Neuronal stem cell (in vitro differentiated cells): ENCODE measurements at regions not wholly inside any gene's neighbourhood (a gene's known extent, or its start where the extent isn't known, plus 50 kb on each side); places are given as distances from the start of the nearest gene placed in this dataset.

ENCODE experiments used
- DNase-seq: peaks from one replicate; pipeline ENCODE4 v3.0.0-alpha.2; 2013; ENCODE audit warnings: low spot score
- H2AFZ ChIP-seq: one replicate; pipeline ENCODE4 v1.6.1; 2013; ENCODE audit warnings: mild to moderate bottlenecking, low read length, inconsistent platforms
- H2AK5ac ChIP-seq: 2 replicates; pipeline ENCODE4 v1.6.1; 2013; ENCODE audit warnings: low read depth, mild to moderate bottlenecking, inconsistent platforms, low read length, moderate library complexity, mixed read lengths
- H2BK120ac ChIP-seq: 2 replicates; pipeline ENCODE4 v1.6.1; 2013; ENCODE audit warnings: low read depth, mild to moderate bottlenecking, inconsistent platforms, low read length, moderate library complexity, mixed read lengths
- H2BK12ac ChIP-seq: one replicate; pipeline ENCODE4 v1.6.1; 2013; ENCODE audit warnings: low read length, inconsistent platforms
- H2BK15ac ChIP-seq: 2 replicates; pipeline ENCODE4 v1.6.1; 2013; ENCODE audit warnings: mild to moderate bottlenecking, low read length, inconsistent platforms, mixed read lengths
- H2BK5ac ChIP-seq: one replicate; pipeline ENCODE4 v1.6.1; 2013; ENCODE audit warnings: inconsistent platforms, mild to moderate bottlenecking, low read length, moderate library complexity
- H3K14ac ChIP-seq: one replicate; pipeline ENCODE4 v1.6.1; 2013; ENCODE audit warnings: low read length, inconsistent platforms
- H3K18ac ChIP-seq: 2 replicates; pipeline ENCODE4 v1.6.1; 2013; ENCODE audit warnings: low read length, inconsistent platforms
- H3K23ac ChIP-seq: 2 replicates; pipeline ENCODE4 v1.6.1; 2013; ENCODE audit warnings: low read depth, mild to moderate bottlenecking, mixed read lengths, low read length, inconsistent platforms; ENCODE audit not compliant: poor library complexity
- H3K27ac ChIP-seq: replicated peaks from 3 replicates; pipeline ENCODE4 v1.5.1; 2013; ENCODE audit warnings: low read length, inconsistent platforms
- H3K27me3 ChIP-seq, 3 experiments: 2 replicates each; pipeline ENCODE4 v1.6.1; 2013; ENCODE audit warnings: low read length in 3 of 3, mild to moderate bottlenecking in 2 of 3, inconsistent platforms in 1 of 3, low read depth in 1 of 3, mixed read lengths in 1 of 3, moderate library complexity in 1 of 3; ENCODE audit not compliant: control insufficient read depth in 3 of 3, insufficient read depth in 3 of 3
- H3K36me3 ChIP-seq, 2 donors: replicated peaks in 1 of 2; 2 replicates each; pipeline ENCODE4 v1.6.1; 2013; ENCODE audit warnings: low read length in 2 of 2; ENCODE audit not compliant: control insufficient read depth in 2 of 2, insufficient read depth in 2 of 2
- H3K4ac ChIP-seq: 2 replicates; pipeline ENCODE4 v1.6.1; 2013; ENCODE audit warnings: inconsistent platforms, mild to moderate bottlenecking, low read length, moderate library complexity
- H3K4me1 ChIP-seq, 2 donors: 1 replicate in 1 of 2; 2 replicates in 1 of 2; pipeline ENCODE4 v1.6.1; 2013; ENCODE audit warnings: low read length in 2 of 2, low read depth in 1 of 2; ENCODE audit not compliant: control insufficient read depth in 2 of 2, insufficient read depth in 1 of 2
- H3K4me2 ChIP-seq: one replicate; pipeline ENCODE4 v1.6.1; 2013; ENCODE audit warnings: mild to moderate bottlenecking, low read length, inconsistent platforms; ENCODE audit not compliant: insufficient read depth, poor library complexity, severe bottlenecking
- H3K4me3 ChIP-seq, 2 donors: 2 replicates each; pipeline ENCODE4 v1.5.1; 2013; ENCODE audit warnings: low read length in 2 of 2, mild to moderate bottlenecking in 2 of 2, inconsistent platforms in 1 of 2, moderate library complexity in 1 of 2
- H3K79me1 ChIP-seq: one replicate; pipeline ENCODE4 v1.6.1; 2013; ENCODE audit warnings: low read depth, mild to moderate bottlenecking, inconsistent platforms, low read length, moderate library complexity
- H3K9ac ChIP-seq: one replicate; pipeline ENCODE4 v1.6.1; 2013; ENCODE audit warnings: mild to moderate bottlenecking, low read depth, low read length, inconsistent platforms; ENCODE audit not compliant: poor library complexity
- H3K9me3 ChIP-seq, 2 donors: replicated peaks in 1 of 2; 2 replicates each; pipeline versions ENCODE3 to v1.6.1; 2013; ENCODE audit warnings: low read length in 2 of 2, mild to moderate bottlenecking in 2 of 2, inconsistent platforms in 1 of 2, low read depth in 1 of 2, mixed read lengths in 1 of 2, moderate library complexity in 1 of 2; ENCODE audit not compliant: control insufficient read depth in 2 of 2, insufficient read depth in 1 of 2
- H4K8ac ChIP-seq: one replicate; pipeline ENCODE4 v1.6.1; 2013; ENCODE audit warnings: low read depth, mild to moderate bottlenecking, inconsistent platforms, low read length, moderate library complexity
- H4K91ac ChIP-seq: one replicate; pipeline ENCODE4 v1.6.1; 2013; ENCODE audit warnings: low read length, low read depth, mild to moderate bottlenecking, inconsistent platforms; ENCODE audit not compliant: poor library complexity
- WGBS, 2 donors: extraction: QIAGEN DNeasy Blood & Tissue Kit; methylation state at CpG; one replicate each; pipeline ENCODE4 v1.1.7; 2013; ENCODE audit warnings: missing lambda C conversion rate in 2 of 2, mixed read lengths in 1 of 2; ENCODE audit not compliant: insufficient read length in 2 of 2, insufficient replicate concordance in 1 of 2; ENCODE audit errors: extremely low coverage in 2 of 2; 5-methylcytosine and 5-hydroxymethylcytosine counted together

DNA sequence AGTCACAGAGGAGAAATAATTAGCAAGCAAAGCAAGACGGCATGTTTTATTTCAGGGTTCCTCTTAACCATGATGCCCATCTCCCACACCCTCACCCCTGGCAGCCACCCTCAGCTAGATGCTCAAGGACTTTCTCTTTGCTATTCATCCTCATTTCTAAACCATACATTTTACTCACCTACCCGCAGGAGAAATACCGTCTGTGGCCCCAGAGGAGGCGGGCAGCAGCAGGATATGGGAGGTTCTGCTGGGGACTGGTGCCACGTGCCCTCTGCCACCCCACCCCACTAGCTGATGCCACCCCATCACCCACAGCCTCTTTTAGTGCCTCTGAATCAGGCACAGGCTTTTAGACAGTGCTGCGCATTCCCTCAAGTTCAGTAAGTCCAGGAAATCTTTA, 168.7 kb upstream of the ITGB1 start:
- Histone ChIP-seq H2BK5ac (no peak overlapping the region), H3K4me3 (no peak overlapping the region), H3K4me2 (no peak overlapping the region), H3K18ac (no peak overlapping the region), H2AK5ac (no peak overlapping the region), H4K91ac (no peak overlapping the region), H3K36me3 (no peaks in the 10 kb centered on the region), H3K9me3 (no peaks in the 10 kb centered on the region), H2AFZ (no peak overlapping the region), H3K9ac (no peak overlapping the region), H2BK120ac (no peak overlapping the region), H2BK15ac (no peak overlapping the region), H3K4ac (no peak overlapping the region), H3K23ac (no peak overlapping the region), H3K79me1 (no peaks in the 10 kb centered on the region), H3K27ac (no peak overlapping the region), H2BK12ac (no peak overlapping the region), H3K14ac (no peak overlapping the region), H3K4me1 (peaks cover 0 to 2% of the 10 kb centered on the region in 2 donors), H3K27me3 (peaks cover 0 to 25% (median 0%) of the 10 kb centered on the region in 3 experiments), H4K8ac (no peak overlapping the region)
- WGBS, 2 donors = no CpG with 5 or more reads among the region's 6 CpGs
- no peak for DNase-seq

DNA sequence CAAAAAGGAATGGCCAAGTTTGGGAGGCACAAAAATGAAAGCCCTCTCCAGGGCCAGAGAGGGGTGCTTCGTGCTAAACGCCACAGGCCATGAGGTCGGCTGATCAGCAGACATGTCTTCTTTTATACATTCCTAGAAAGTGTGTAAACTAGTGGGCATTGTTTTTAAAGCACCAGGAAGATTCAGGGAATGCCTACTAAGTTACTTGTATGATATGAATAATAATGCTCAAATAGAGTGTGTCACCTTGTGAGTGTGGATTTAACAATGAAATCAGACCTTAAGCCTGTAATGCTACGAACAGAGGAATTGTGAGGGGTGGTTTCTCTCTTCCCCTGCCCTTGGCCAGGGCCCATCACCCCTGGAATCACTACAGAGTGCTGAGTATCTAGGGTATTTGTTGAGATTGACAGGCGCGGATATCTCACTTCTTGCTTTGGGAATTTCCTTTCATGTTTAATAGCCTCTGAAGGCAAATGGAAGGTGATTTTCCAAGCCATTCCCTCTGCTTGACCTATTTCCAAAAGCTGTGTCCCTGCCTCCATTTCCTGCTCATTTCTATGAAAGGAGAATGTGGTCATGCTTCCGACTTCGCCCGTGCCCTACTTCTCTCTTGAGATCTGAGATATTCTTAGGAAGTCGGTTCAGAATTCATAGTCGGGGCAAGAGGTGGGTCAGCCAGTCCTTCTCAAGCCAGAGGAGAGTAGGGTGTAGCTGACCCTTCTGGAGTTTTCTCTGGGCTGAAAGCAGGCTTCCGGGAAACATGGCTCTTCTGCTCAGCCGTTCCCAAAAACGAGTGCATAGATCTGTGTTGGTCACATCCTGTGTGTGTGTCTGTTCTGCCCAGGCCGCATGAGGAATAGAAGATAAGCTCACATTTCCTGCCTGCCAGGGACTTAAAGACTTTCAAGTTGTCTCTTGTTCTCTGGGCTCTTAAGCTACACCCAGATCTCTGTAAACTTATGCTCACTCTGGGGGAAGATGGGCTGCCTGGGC, 167.8 kb upstream of the ITGB1 start:
- H3K23ac ChIP-seq = no peak overlapping the region
- peak overlapping the region; percentile 42 for H2AK5ac ChIP-seq
- WGBS, 2 donors = no CpG with 5 or more reads among the region's 15 CpGs

DNA sequence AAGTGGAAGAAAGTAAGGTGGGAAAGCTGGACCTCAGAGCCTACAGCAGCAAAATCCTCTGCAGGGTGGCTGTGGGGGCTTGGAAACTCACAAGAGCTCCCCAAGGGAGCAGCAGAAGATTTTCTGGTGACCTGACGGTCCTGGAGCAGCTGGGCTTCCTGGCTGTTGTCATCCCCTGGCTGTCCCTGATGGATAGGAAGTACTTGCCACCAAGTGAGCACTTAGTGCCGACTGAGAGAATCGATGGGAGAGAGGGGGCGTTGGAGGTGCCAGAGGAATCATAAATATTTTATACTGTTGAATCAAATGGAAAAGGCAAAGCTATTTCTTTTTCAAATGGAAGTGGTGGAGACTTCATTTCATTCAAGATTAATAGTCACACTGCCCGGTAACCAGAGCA, 167.1 kb upstream of the ITGB1 start:
- Histone ChIP-seq H2BK5ac (peak overlapping the region; percentile 7), H4K91ac (no peak overlapping the region), H3K9me3 (no peaks in the 10 kb centered on the region), H3K36me3 (no peaks in the 10 kb centered on the region), H2BK120ac (no peak overlapping the region), H3K4ac (no peak overlapping the region), H3K4me2 (no peak overlapping the region), H3K23ac (no peak overlapping the region), H3K27me3 (peaks cover 0 to 27% (median 0%) of the 10 kb centered on the region in 3 experiments), H2AK5ac (no peak overlapping the region), H2AFZ (no peak overlapping the region), H3K4me1 (peaks cover 0 to 2% of the 10 kb centered on the region in 2 donors), H3K18ac (peak overlapping the region; percentile 27), H3K14ac (no peak overlapping the region), H3K9ac (no peak overlapping the region), H2BK12ac (no peak overlapping the region), H2BK15ac (peak overlapping the region; percentile 24), H3K79me1 (no peaks in the 10 kb centered on the region), H3K27ac (no peak overlapping the region), H3K4me3 (no peak overlapping the region), H4K8ac (no peak overlapping the region)
- WGBS, 2 donors = no CpG with 5 or more reads among the region's 5 CpGs
- DNase-seq = no peak

More for the DNA sequence above, 167.8 kb upstream of the ITGB1 start:
- H4K8ac ChIP-seq = no peak overlapping the region
- no peak overlapping the region for H4K91ac ChIP-seq
- no peak overlapping the region for H3K4ac ChIP-seq
- DNase-seq = no peak
- H3K36me3 ChIP-seq = no peaks in the 10 kb centered on the region
- H3K4me1 ChIP-seq = peaks cover 0 to 2% of the 10 kb centered on the region in 2 donors
- H2BK15ac ChIP-seq = no peak overlapping the region
- no peak overlapping the region for H3K4me3 ChIP-seq
- no peak overlapping the region for H3K27ac ChIP-seq
- H2BK120ac ChIP-seq = no peak overlapping the region
- no peak overlapping the region for H2BK12ac ChIP-seq
- no peak overlapping the region for H2AFZ ChIP-seq
- H3K27me3 ChIP-seq = peaks cover 0 to 29% (median 0%) of the 10 kb centered on the region in 3 experiments
- H3K14ac ChIP-seq = no peak overlapping the region
- H3K18ac ChIP-seq = no peak overlapping the region
- no peak overlapping the region for H3K9ac ChIP-seq
- peak overlapping the region; percentile 10 for H2BK5ac ChIP-seq
- no peaks in the 10 kb centered on the region for H3K79me1 ChIP-seq
- H3K4me2 ChIP-seq = no peak overlapping the region
- H3K9me3 ChIP-seq = no peaks in the 10 kb centered on the region

DNA sequence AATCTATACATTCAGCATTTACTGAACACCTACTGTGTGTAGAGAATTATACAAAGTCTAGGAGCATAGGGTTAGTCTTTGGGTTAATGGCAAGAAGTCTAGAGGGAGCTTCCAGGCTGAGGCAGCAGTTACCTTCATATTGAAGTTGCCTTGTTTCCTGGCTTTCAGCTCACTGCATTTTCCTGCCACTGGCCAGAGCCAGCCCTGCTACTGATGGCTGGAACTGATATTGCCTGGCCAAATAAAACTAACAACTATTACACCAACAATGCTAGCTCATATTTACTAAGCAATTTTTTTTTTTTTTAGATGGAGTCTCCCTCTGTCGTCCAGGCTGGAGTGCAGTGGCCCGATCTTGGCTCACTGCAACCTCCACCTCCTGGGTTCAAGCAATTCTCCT, 165.7 kb upstream of the ITGB1 start:
- no peak overlapping the region for H3K4me3 ChIP-seq
- no peak overlapping the region for H2BK12ac ChIP-seq

More for the DNA sequence above, 165.7 kb upstream of the ITGB1 start:
- Histone ChIP-seq H3K27me3 (peaks cover 0 to 25% (median 0%) of the 10 kb centered on the region in 3 experiments), H4K8ac (no peak overlapping the region), H3K4me1 (peaks cover 0 to 2% of the 10 kb centered on the region in 2 donors), H3K23ac (no peak overlapping the region), H3K4me2 (no peak overlapping the region), H3K14ac (no peak overlapping the region), H2BK120ac (no peak overlapping the region), H2BK5ac (no peak overlapping the region), H2BK15ac (no peak overlapping the region), H4K91ac (no peak overlapping the region), H3K18ac (no peak overlapping the region), H2AFZ (no peak overlapping the region), H3K9me3 (no peaks in the 10 kb centered on the region), H3K9ac (no peak overlapping the region), H3K36me3 (no peaks in the 10 kb centered on the region), H3K79me1 (no peaks in the 10 kb centered on the region), H3K27ac (no peak overlapping the region), H3K4ac (no peak overlapping the region), H2AK5ac (no peak overlapping the region)
- WGBS, 2 donors = no CpG with 5 or more reads among the region's 2 CpGs
- DNase-seq = no peak
